Mucosa of rectum (tissue), 2 donors: ENCODE measurements at regions not wholly inside any gene's neighbourhood (a gene's known extent, or its start where the extent isn't known, plus 50 kb on each side); places are given as distances from the start of the nearest gene placed in this dataset.

Experiments
- H3K27ac ChIP-seq, 2 donors: one replicate each; pipeline ENCODE4 v1.7.0; 2013; ENCODE audit warnings: inconsistent platforms in 2 of 2, low read depth in 2 of 2, low read length in 2 of 2
- H3K27me3 ChIP-seq, 2 donors: one replicate each; pipeline ENCODE4 v1.7.0; 2013; ENCODE audit warnings: low read length in 2 of 2; ENCODE audit not compliant: control insufficient read depth in 2 of 2, insufficient read depth in 2 of 2
- H3K36me3 ChIP-seq, 2 donors: one replicate each; pipeline ENCODE4 v1.7.0; 2013; ENCODE audit warnings: low read length in 2 of 2; ENCODE audit not compliant: control insufficient read depth in 2 of 2, insufficient read depth in 2 of 2
- H3K4me1 ChIP-seq, 2 donors: one replicate each; pipeline ENCODE4 v1.7.0; 2013; ENCODE audit warnings: low read length in 2 of 2, mild to moderate bottlenecking in 1 of 2; ENCODE audit not compliant: control insufficient read depth in 2 of 2, insufficient read depth in 2 of 2
- H3K4me3 ChIP-seq, 2 donors: one replicate each; pipeline ENCODE4 v1.7.0; 2013; ENCODE audit warnings: low read length in 2 of 2
- H3K9ac ChIP-seq, 2 donors: one replicate each; pipeline ENCODE4 v1.7.0; 2013; ENCODE audit warnings: low read length in 2 of 2, low read depth in 1 of 2, mild to moderate bottlenecking in 1 of 2
- H3K9me3 ChIP-seq, 2 donors: one replicate each; pipeline ENCODE4 v1.7.0; 2013; ENCODE audit warnings: low read length in 2 of 2; ENCODE audit not compliant: control insufficient read depth in 2 of 2
- donor health status: healthy.
- donor health status: Normal muscosa, but diverticular disease.

DNA sequence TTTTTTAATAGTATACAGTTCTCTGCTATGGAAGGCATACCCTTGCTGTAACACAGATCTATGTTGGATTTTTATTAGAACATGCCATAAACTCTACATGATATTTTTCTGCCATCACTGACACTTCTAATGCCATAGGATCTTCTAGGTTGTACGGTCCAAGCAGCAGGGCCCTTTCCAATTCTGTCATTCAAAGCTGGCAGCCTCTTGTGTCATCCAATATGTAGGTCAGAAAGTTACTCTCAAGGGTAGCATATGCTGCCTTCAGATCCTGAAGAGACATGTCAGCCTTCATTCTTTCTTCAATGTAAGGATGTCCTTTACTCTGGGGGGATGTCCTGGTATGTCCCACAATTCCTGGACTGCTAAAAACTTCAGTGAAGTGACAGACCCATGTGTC is 629.2 kb upstream of the USP24 start:
- H3K4me1 ChIP-seq: no peaks in the 10 kb centered on the region
- H3K27me3 ChIP-seq: no peaks in the 10 kb centered on the region
- no peak overlapping the region for H3K9ac ChIP-seq
- no peak overlapping the region for H3K4me3 ChIP-seq
- H3K36me3 ChIP-seq: no peaks in the 10 kb centered on the region
- no peak overlapping the region for H3K27ac ChIP-seq
- no peaks in the 10 kb centered on the region for H3K9me3 ChIP-seq

DNA sequence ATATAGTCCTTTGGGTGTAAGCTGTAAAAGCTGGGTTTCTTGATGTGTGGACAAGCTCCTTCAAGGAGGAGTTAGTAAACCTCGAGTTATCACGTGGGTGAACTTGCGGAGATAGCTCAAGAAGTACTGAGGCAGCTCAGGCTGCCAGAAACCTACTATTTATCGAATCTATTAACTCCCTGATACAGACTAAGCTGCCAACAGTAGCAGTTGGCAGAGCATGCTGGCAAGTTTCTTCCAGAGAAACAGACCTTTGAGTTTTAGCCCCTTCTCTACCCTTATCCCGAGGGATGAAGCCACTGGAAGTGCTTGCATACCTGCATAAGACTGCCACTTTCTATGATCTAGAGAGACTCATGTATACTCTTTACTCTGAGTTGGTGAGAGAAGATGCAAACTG is 624.5 kb upstream of the USP24 start:
- H3K9ac ChIP-seq: no peak overlapping the region
- no peaks in the 10 kb centered on the region for H3K9me3 ChIP-seq
- no peaks in the 10 kb centered on the region for H3K36me3 ChIP-seq
- no peaks in the 10 kb centered on the region for H3K27me3 ChIP-seq
- H3K4me3 ChIP-seq: no peak overlapping the region
- no peaks in the 10 kb centered on the region for H3K4me1 ChIP-seq
- H3K27ac ChIP-seq: no peak overlapping the region

DNA sequence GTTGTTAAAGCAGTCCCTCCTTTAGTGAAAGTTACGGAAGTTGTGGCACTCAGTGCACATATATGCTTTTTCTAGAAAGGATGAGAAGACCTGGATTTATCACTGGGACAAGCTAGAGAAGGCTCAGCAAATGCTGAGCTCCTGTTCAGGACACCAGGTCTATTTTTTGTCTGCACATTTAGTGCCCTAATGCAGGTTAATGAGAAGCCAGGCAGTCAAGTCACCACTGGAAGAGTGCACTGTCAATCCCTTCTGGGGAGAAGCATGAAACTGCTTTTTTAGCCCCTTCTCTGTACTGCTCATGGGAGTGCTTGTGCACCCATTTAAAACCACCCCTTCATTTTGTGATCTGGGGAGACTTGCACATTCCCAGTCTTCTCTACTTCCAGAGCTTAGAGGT is 624.1 kb upstream of the USP24 start:
- no peaks in the 10 kb centered on the region for H3K27me3 ChIP-seq
- H3K36me3 ChIP-seq: no peaks in the 10 kb centered on the region
- no peak overlapping the region for H3K27ac ChIP-seq
- H3K4me3 ChIP-seq: no peak overlapping the region
- no peaks in the 10 kb centered on the region for H3K9me3 ChIP-seq
- H3K9ac ChIP-seq: no peak overlapping the region
- H3K4me1 ChIP-seq: no peaks in the 10 kb centered on the region

DNA sequence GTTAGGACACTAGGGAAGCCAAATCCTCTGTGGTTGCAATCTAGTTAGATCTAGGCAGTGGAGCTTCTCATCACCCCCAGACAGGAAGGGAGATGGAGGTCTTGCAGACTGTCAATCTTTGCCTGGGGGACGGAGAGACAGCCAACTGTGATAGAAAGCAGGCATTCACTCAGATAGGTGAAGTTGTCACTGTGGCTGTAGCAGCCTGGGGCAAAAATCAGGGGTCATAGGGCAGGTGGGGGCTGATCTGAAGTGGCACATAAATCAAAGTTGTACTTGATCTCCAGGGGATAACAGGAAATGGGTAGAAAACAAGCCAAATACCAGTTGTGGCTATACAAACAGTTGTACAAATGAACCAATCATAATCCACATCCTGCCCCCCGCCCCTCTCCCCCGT is 620.9 kb upstream of the USP24 start:
- peak overlapping the region in 1 of 2 donors; percentile 6 for H3K27ac ChIP-seq
- H3K4me3 ChIP-seq: no peak overlapping the region

DNA sequence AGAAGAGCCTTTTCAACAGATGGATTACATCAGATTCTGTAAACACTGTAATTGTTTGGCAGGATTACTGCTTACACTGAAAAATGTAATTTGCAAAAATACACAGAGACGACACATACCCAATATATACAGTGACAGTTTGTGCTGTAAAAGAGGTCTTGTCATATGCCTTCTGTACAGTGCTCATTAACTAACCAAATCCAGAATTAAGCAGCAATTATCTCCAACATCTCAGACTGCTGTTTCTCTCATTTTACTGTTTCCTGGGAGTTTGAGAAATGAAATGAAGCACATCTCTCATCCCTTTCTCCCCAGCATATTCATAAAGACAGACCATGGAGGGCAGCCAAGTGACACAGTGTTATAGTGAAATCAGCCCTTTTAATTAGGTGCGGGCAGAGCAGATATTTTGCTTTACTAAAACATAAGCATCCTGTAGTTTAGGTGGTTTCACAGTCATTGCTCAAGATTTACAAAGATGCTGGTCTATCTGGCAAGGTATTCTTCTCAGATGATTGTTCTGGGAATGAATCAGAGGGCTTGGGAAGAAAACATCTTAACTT is 618.4 kb upstream of the USP24 start:
- H3K36me3 ChIP-seq: no peaks in the 10 kb centered on the region
- no peaks in the 10 kb centered on the region for H3K27me3 ChIP-seq
- H3K4me3 ChIP-seq: no peak overlapping the region
- no peaks in the 10 kb centered on the region for H3K9me3 ChIP-seq
- H3K4me1 ChIP-seq: no peaks in the 10 kb centered on the region
- H3K27ac ChIP-seq: peak overlapping the region in 1 of 2 donors; percentile 13
- no peak overlapping the region for H3K9ac ChIP-seq

More for the DNA sequence above, 620.9 kb upstream of the USP24 start:
- Histone ChIP-seq H3K9me3 (no peaks in the 10 kb centered on the region), H3K9ac (no peak overlapping the region), H3K4me1 (no peaks in the 10 kb centered on the region), H3K27me3 (no peaks in the 10 kb centered on the region), H3K36me3 (no peaks in the 10 kb centered on the region)

DNA sequence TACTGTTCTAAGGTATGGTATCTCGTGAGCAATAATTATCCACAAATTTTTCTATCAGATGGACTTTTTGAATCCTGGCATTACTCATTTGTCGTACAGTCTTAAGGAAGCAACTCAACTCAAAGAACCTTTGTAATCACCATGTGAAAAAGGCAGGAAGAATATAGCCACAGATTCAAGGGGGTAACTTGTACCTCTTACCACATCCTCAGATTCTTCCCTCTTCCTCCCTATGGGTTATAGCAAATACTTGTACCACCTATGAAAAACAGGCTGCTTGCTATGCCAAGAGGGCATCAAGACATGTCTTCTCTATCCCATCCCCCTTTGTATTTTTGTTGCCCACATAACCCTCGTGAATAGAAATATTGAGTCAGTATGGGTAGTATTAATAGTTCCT is 616.6 kb upstream of the USP24 start:
- H3K36me3 ChIP-seq: no peaks in the 10 kb centered on the region
- no peaks in the 10 kb centered on the region for H3K27me3 ChIP-seq
- H3K27ac ChIP-seq: no peak overlapping the region
- no peak overlapping the region for H3K4me3 ChIP-seq
- H3K4me1 ChIP-seq: no peaks in the 10 kb centered on the region
- H3K9ac ChIP-seq: no peak overlapping the region
- H3K9me3 ChIP-seq: no peaks in the 10 kb centered on the region

DNA sequence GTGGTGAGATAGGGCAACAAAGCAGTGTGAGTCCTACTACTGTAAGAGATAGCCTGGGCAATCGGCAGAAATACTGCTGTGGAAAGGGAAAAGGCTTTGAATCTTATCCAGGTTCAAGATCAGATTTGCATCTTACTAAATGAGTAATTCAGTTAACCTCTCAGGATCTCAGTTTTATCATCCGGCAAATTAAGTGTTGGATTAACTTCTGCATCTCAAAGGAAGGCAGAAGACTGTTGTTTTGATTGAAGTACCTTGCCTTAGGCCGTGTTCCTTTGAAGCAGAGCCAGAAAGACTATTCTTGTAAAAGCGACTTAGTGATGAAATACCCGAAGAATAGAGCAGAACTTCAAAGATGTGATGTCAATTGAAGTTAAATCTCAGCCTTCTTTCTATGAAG is 612.9 kb upstream of the USP24 start:
- H3K4me1 ChIP-seq: peaks cover 0 to 3% of the 10 kb centered on the region in 2 donors
- H3K9me3 ChIP-seq: no peaks in the 10 kb centered on the region
- H3K4me3 ChIP-seq: no peak overlapping the region
- no peaks in the 10 kb centered on the region for H3K36me3 ChIP-seq
- no peak overlapping the region for H3K9ac ChIP-seq
- H3K27ac ChIP-seq: no peak overlapping the region
- H3K27me3 ChIP-seq: no peaks in the 10 kb centered on the region

DNA sequence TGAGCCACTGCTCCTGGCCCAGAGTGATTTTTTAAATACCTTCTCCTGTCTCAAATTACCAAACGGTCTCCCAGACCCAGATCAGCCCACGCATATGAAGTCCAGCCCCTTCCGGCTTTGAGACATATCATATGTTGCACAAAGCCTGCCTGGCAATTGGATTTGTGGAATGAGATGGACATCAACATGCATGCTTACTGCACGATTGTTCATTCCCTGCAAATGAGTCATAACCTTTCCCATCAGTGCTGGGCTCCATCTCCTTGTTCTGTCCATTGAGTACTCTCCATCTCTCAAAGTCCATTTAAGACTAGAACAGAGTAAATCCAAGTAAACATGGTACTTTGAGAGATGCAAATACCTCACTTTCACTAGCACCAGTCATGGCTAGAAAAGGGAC is 612.2 kb upstream of the USP24 start:
- H3K36me3 ChIP-seq: no peaks in the 10 kb centered on the region
- no peak overlapping the region for H3K9ac ChIP-seq
- H3K27me3 ChIP-seq: no peaks in the 10 kb centered on the region
- H3K27ac ChIP-seq: no peak overlapping the region
- no peaks in the 10 kb centered on the region for H3K9me3 ChIP-seq
- peaks cover 0 to 3% of the 10 kb centered on the region in 2 donors for H3K4me1 ChIP-seq
- no peak overlapping the region for H3K4me3 ChIP-seq

DNA sequence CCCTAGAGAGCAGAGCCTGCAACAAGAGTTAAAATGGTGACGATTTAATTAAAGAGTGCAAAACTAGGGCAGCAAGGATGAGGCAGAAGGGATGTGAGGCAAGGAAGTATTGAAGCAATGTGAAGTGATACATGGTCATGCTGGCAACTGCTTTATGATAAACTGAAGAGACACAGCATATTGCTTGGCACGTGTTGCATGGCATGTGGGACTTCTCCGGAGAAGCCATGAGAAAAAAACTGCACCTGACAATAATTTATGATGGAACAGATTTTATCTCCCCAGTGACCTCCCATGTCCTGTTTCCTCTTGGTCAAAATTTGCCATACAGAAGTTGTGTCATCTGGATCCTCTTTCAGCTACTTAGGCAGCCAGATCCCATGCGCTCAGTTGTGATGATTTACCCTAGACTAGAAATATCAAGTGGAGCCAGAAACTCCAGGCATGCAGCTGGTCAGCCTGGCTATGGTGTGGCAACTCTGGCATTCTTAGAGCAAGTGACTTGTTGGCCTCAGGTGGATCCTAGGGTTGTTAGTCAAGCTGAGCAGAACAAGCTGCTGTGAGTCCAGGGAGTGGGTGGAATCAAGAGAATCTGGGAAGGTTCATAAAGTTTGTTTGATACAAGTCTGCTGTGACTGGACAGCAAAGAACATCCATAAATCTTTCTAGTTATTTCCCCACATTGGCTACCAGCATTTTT is 611.4 kb upstream of the USP24 start:
- no peaks in the 10 kb centered on the region for H3K9me3 ChIP-seq
- H3K36me3 ChIP-seq: no peaks in the 10 kb centered on the region
- H3K9ac ChIP-seq: no peak overlapping the region
- no peaks in the 10 kb centered on the region for H3K27me3 ChIP-seq
- no peak overlapping the region for H3K4me3 ChIP-seq
- H3K27ac ChIP-seq: no peak overlapping the region
- H3K4me1 ChIP-seq: peaks cover 0 to 3% of the 10 kb centered on the region in 2 donors

DNA sequence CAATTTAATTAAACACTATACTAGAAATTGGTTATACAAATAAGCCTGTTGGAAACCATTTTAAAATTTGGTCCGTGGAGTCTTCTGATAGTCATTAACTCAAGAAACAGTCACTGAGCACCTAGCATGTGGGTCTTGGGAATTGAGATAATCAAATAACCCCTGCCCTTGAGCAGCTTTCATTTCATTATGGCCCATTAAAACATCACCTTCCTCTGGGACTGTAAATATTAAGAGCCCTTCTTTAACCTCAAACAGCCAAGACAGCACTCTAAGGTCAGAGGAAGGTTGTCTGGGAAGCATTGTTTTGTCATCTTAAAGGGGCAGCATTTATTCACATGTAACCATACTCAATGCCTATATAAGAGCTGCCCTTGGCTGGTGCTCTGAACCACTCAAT is 610.3 kb upstream of the USP24 start:
- Histone ChIP-seq H3K9ac (no peak overlapping the region), H3K27ac (no peak overlapping the region), H3K4me1 (peaks cover 0 to 3% of the 10 kb centered on the region in 2 donors), H3K27me3 (no peaks in the 10 kb centered on the region), H3K36me3 (no peaks in the 10 kb centered on the region), H3K9me3 (no peaks in the 10 kb centered on the region), H3K4me3 (no peak overlapping the region)
